C4-2B (cell line): ENCODE measurements at regions not wholly inside any gene's neighbourhood (a gene's known extent, or its start where the extent isn't known, plus 50 kb on each side); places are given as distances from the start of the nearest gene placed in this dataset.

Experiments
- H3K27ac ChIP-seq: fragments of 450-650 bp; 2 replicates; pipeline ENCODE4 v1.5.1; 2017
- CTCF ChIP-seq: fragments of 450-650 bp; conservative IDR thresholded peaks from 2 replicates; pipeline ENCODE4 v1.5.1; 2017; ENCODE audit warnings: mild to moderate bottlenecking
- ZFX ChIP-seq: fragments of 450-650 bp; IDR thresholded peaks from 2 replicates; pipeline ENCODE4 v1.6.1; 2017

GRCh38 chr1:219278288-219278687, 104.6 kb downstream of the LYPLAL1 start:
- TF ChIP-seq ZFX (no peak), CTCF (no peak)
- peak overlapping the region; percentile 100 for H3K27ac ChIP-seq

- TF ChIP-seq CTCF (no peak), ZFX (no peak)
- H3K27ac ChIP-seq: peak overlapping the region; percentile 17; the same call in 1 of the 2 replicates
These were observed 103.8 kb downstream of the LYPLAL1 start for GRCh38 chr1:219277304-219278105.

GRCh38 chr1:219276049-219276738, 102.5 kb downstream of the LYPLAL1 start:
- TF ChIP-seq CTCF: no peak
- TF ChIP-seq ZFX: no peak
- H3K27ac ChIP-seq: peak overlapping the region; percentile 17; the same call in 1 of the 2 replicates

GRCh38 chr1:219273088-219273686, 99.5 kb downstream of the LYPLAL1 start:
- H3K27ac ChIP-seq: no peak overlapping the region
- TF ChIP-seq ZFX: no peak
- TF ChIP-seq CTCF: no peak

- TF ChIP-seq CTCF (no peak), ZFX (no peak)
- H3K27ac ChIP-seq: peak overlapping the region; percentile 63
These were observed 98.3 kb downstream of the LYPLAL1 start for GRCh38 chr1:219271818-219272535.

- H3K27ac ChIP-seq: no peak overlapping the region
- no peak for TF ChIP-seq ZFX
- no peak for TF ChIP-seq CTCF
These were observed 95.5 kb downstream of the LYPLAL1 start for GRCh38 chr1:219269171-219269570.
